PC-9 (cell line): ENCODE measurements at regions not wholly inside any gene's neighbourhood (a gene's known extent, or its start where the extent isn't known, plus 50 kb on each side); places are given as distances from the start of the nearest gene placed in this dataset.

Experiments
- BruUV-seq: library from RNA; stranded (reverse); fragments of 400-500 nt; replicated peaks from 2 replicates; lab custom pipeline; 2021; lab: Mats Ljungman, UMichigan
- CTCF ChIA-PET: fragments of 300-600 bp; sonication (Branson Sonifier 250); formaldehyde crosslinking; loops from one replicate; lab custom pipeline; 2022; ENCODE audit warnings: antibody characterized with exemption; lab: Charles Lee
- POLR2A ChIA-PET: fragments of 300-600 bp; sonication (Branson Sonifier 250); formaldehyde crosslinking; loops from one replicate; lab custom pipeline; 2022; ENCODE audit warnings: antibody characterized with exemption; ENCODE audit not compliant: unreplicated experiment; lab: Charles Lee
- DNase-seq, 2 experiments: peaks; one replicate each; pipeline versions ENCODE4 v3.0.0 to v3.0.0-alpha.2; 2015 to 2022; ENCODE audit warnings: mixed read lengths in 1 of 2
- H2AFZ ChIP-seq: fragments of 200-600 bp; sonication (generic); 2 replicates; pipeline ENCODE4 v1.8.1; 2017; ENCODE audit warnings: antibody characterized with exemption
- H3F3A ChIP-seq: fragments of 200-600 bp; sonication (generic); 2 replicates; pipeline ENCODE4 v1.8.1; 2017; ENCODE audit warnings: antibody characterized with exemption, mild to moderate bottlenecking, low read depth; ENCODE audit not compliant: insufficient read depth
- H3K27ac ChIP-seq: fragments of 200-600 bp; sonication (generic); 2 replicates; pipeline ENCODE4 v1.6.1; 2016; ENCODE audit warnings: mixed run types
- H3K27me3 ChIP-seq: fragments of 200-600 bp; sonication (generic); 2 replicates; pipeline ENCODE4 v1.6.1; 2016; ENCODE audit warnings: low read depth, mixed run types; ENCODE audit not compliant: insufficient read depth
- H3K36me3 ChIP-seq: fragments of 200-600 bp; sonication (generic); 2 replicates; pipeline ENCODE4 v1.6.1; 2016; ENCODE audit warnings: low read depth, mixed run types
- H3K4me1 ChIP-seq: fragments of 200-600 bp; sonication (generic); replicated peaks from 2 replicates; pipeline ENCODE4 v1.6.1; 2016; ENCODE audit warnings: mixed run types; ENCODE audit not compliant: insufficient read depth
- H3K4me2 ChIP-seq: fragments of 200-600 bp; sonication (generic); 2 replicates; pipeline ENCODE4 v1.6.1; 2017; ENCODE audit warnings: mixed run types
- H3K4me3 ChIP-seq: fragments of 200-600 bp; sonication (generic); 2 replicates; pipeline ENCODE4 v1.6.1; 2016; ENCODE audit warnings: mixed run types
- H3K79me2 ChIP-seq: fragments of 200-600 bp; sonication (generic); 2 replicates; pipeline ENCODE4 v1.6.1; 2017; ENCODE audit warnings: low read depth, mixed run types
- H3K9me2 ChIP-seq: fragments of 200-600 bp; sonication (generic); 2 replicates; pipeline ENCODE4 v1.8.1; 2017; ENCODE audit warnings: mild to moderate bottlenecking; ENCODE audit not compliant: insufficient read depth
- H3K9me3 ChIP-seq: fragments of 200-600 bp; sonication (generic); 2 replicates; pipeline ENCODE4 v1.8.1; 2016; ENCODE audit warnings: low read depth; ENCODE audit not compliant: insufficient read depth
- H4K20me1 ChIP-seq: fragments of 200-600 bp; sonication (generic); 2 replicates; pipeline ENCODE4 v1.8.1; 2017; ENCODE audit not compliant: insufficient read depth
- CTCF ChIP-seq: fragments of 200-600 bp; sonication (generic); conservative IDR thresholded peaks from 2 replicates; pipeline ENCODE4 v1.6.1; 2017; ENCODE audit warnings: mixed run types, antibody characterized with exemption, mild to moderate bottlenecking, moderate library complexity
- EZH2 ChIP-seq: fragments of 200-600 bp; sonication (generic); IDR thresholded peaks from 2 replicates; pipeline ENCODE4 v1.8.0; 2017; ENCODE audit warnings: antibody characterized with exemption, low read depth
- intact Hi-C: fragments of 100-400 bp; cut with micrococcal nuclease; formaldehyde crosslinking; loops from one replicate; pipeline ENCODE4 v1.10.0; 2022; ENCODE audit not compliant: unreplicated experiment

- Histone ChIP-seq H4K20me1 (no peaks in the 10 kb centered on the region), H3K36me3 (no peaks in the 10 kb centered on the region), H3K27ac (no peak overlapping the region), H3K4me3 (no peak overlapping the region), H3F3A (peaks cover 5% of the 10 kb centered on the region), H2AFZ (no peak overlapping the region), H3K4me1 (peaks cover 23% of the 10 kb centered on the region), H3K9me2 (no peaks in the 10 kb centered on the region), H3K79me2 (no peaks in the 10 kb centered on the region), H3K27me3 (no peaks in the 10 kb centered on the region), H3K9me3 (no peaks in the 10 kb centered on the region), H3K4me2 (no peak overlapping the region)
- BruUV-seq: no TSS peak
- TF ChIP-seq CTCF: no peak
- no peak for TF ChIP-seq EZH2
- ChIA-PET CTCF (no interaction called here), POLR2A (no interaction called here)
- no peak for DNase-seq
- intact Hi-C loops: no loop called here
Observed at GRCh38 chr6:125358898-125359297, 57.1 kb upstream of the HDDC2 start.

GRCh38 chr6:125361868-125362267 is 60.1 kb upstream of the HDDC2 start:
- H3K36me3 ChIP-seq: no peaks in the 10 kb centered on the region
- no peak overlapping the region for H3K27ac ChIP-seq
- no peaks in the 10 kb centered on the region for H3K79me2 ChIP-seq
- no peak for TF ChIP-seq CTCF
- no peak for TF ChIP-seq EZH2
- H3K4me3 ChIP-seq: no peak overlapping the region
- peaks cover 16% of the 10 kb centered on the region for H3K4me1 ChIP-seq
- H2AFZ ChIP-seq: no peak overlapping the region
- no peak for DNase-seq
- intact Hi-C loops: loop anchor here (5.0 to 10.0 kb wide), 2 partner anchors 210 to 223 kb away; partner anchors contain the start of gene TPD52L1
- no peaks in the 10 kb centered on the region for H3K9me3 ChIP-seq
- no peak overlapping the region for H3K4me2 ChIP-seq
- H4K20me1 ChIP-seq: no peaks in the 10 kb centered on the region
- no peaks in the 10 kb centered on the region for H3K9me2 ChIP-seq
- POLR2A ChIA-PET: no interaction called here
- no TSS peak for BruUV-seq
- peaks cover 5% of the 10 kb centered on the region for H3F3A ChIP-seq
- CTCF ChIA-PET: no interaction called here
- no peaks in the 10 kb centered on the region for H3K27me3 ChIP-seq

- intact Hi-C loops: loop anchor here (5.0 to 10.0 kb wide), 2 partner anchors 211 to 222 kb away; partner anchors contain the start of gene TPD52L1
- Histone ChIP-seq H3K9me2 (no peaks in the 10 kb centered on the region), H4K20me1 (no peaks in the 10 kb centered on the region), H3K27ac (peak overlapping the region; percentile 10), H3K36me3 (no peaks in the 10 kb centered on the region), H3K4me2 (peak overlapping the region; percentile 85), H2AFZ (peak overlapping the region; percentile 87), H3K4me3 (peak overlapping the region; percentile 59), H3K9me3 (no peaks in the 10 kb centered on the region), H3K27me3 (no peaks in the 10 kb centered on the region), H3K4me1 (peaks cover 16% of the 10 kb centered on the region), H3K79me2 (no peaks in the 10 kb centered on the region), H3F3A (peaks cover 5% of the 10 kb centered on the region)
- TSS peak; percentile 44 for BruUV-seq
- TF ChIP-seq CTCF (no peak), EZH2 (no peak)
- DNase-seq: peak; percentile 64 to 86
- POLR2A ChIA-PET: interaction anchor here (0.5 to 0.6 kb wide), 4 partner anchors 9 to 400 kb away, joined by 3 to 5 read pairs (median 4); no protein-coding TSS in a partner anchor
- CTCF ChIA-PET: no interaction called here
Observed at GRCh38 chr6:125363039-125363823, 61.5 kb upstream of the HDDC2 start.
